LNCaP clone FGC (cell line): ENCODE measurements at regions not wholly inside any gene's neighbourhood (a gene's known extent, or its start where the extent isn't known, plus 50 kb on each side); places are given as distances from the start of the nearest gene placed in this dataset.
A peak's percentile ranks its signal among the peaks of the same experiment; 100 is the strongest.

Source experiments
- DNase-seq: peaks from one replicate; pipeline ENCODE4 v3.0.0-alpha.2; 2011; ENCODE audit warnings: low read depth
- H3K4me3 ChIP-seq: 2 replicates; pipeline ENCODE4 v1.5.1; 2011; ENCODE audit warnings: mild to moderate bottlenecking, low read depth, low read length, control low read depth
- TF ChIP-seq, protein P1 (sequence below): IDR thresholded peaks from 2 replicates; pipeline ENCODE4 v1.5.1; 2012; ENCODE audit warnings: mild to moderate bottlenecking; ENCODE audit not compliant: control insufficient read depth, insufficient read depth; ENCODE audit errors: extremely low read depth

DNA sequence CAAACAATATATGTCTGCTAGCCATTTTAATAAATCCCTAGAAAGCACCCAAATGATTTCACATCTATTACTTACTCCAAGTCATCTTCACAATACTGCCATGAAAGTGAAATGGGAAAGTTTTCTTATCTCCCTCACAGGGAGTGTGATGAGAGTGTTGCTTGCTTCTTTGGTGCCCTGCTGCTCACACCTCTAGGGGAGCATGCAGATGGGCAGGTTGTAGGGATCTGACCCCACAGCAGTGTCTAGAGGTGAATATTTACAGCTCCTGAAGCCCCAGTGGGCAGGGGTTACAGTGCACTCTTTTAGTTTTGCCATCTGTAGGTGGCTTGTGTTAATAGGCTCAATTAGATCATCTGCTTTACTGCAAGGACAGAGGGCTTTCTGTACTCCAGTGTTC lies 173.2 kb downstream of the GABRG2 start:
- H3K4me3 ChIP-seq: no peak overlapping the region
- DNase-seq: no peak
- TF ChIP-seq, protein P1, sequence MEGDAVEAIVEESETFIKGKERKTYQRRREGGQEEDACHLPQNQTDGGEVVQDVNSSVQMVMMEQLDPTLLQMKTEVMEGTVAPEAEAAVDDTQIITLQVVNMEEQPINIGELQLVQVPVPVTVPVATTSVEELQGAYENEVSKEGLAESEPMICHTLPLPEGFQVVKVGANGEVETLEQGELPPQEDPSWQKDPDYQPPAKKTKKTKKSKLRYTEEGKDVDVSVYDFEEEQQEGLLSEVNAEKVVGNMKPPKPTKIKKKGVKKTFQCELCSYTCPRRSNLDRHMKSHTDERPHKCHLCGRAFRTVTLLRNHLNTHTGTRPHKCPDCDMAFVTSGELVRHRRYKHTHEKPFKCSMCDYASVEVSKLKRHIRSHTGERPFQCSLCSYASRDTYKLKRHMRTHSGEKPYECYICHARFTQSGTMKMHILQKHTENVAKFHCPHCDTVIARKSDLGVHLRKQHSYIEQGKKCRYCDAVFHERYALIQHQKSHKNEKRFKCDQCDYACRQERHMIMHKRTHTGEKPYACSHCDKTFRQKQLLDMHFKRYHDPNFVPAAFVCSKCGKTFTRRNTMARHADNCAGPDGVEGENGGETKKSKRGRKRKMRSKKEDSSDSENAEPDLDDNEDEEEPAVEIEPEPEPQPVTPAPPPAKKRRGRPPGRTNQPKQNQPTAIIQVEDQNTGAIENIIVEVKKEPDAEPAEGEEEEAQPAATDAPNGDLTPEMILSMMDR: no peak

DNA sequence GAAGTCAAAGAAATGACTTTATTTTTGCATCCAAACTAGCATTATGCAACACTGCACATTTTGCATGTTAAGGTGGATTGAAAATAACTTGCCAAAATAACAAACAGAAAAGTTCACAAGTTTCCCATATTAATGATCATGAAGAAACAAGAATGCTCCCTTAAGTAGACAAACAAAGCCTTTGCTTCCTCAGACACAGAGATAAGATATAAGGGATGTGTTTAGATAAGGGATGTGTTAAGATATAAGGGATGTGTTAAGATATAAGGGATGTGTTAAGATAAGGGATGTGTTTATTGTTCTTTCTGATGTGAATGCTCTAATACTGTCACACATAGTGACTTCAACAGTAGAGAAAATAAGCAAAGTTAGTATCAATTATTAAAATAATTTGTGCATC lies 174.8 kb downstream of the GABRG2 start:
- TF ChIP-seq, protein P1: no peak
- DNase-seq: no peak
- no peak overlapping the region for H3K4me3 ChIP-seq

DNA sequence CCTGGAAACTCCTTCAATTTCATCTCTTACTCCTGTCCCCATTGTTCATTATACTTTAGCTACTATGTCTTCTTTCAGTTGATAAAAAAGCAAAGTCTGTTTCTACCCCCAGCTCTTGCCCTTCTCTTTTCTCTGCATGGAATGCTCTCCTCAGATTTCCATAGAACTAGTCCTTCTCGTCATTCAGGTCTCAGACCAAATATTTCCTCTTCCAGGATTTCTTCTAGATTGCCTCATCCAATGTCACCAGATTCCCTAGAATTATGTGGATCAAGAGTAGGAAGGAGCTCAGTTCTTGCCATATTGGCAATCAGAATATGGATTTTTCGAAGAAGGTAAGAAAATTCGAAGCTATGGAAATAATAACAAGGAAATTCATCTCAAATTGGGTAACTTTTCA lies 176.1 kb downstream of the GABRG2 start:
- DNase-seq: no peak
- TF ChIP-seq, protein P1: no peak
- H3K4me3 ChIP-seq: no peak overlapping the region

DNA sequence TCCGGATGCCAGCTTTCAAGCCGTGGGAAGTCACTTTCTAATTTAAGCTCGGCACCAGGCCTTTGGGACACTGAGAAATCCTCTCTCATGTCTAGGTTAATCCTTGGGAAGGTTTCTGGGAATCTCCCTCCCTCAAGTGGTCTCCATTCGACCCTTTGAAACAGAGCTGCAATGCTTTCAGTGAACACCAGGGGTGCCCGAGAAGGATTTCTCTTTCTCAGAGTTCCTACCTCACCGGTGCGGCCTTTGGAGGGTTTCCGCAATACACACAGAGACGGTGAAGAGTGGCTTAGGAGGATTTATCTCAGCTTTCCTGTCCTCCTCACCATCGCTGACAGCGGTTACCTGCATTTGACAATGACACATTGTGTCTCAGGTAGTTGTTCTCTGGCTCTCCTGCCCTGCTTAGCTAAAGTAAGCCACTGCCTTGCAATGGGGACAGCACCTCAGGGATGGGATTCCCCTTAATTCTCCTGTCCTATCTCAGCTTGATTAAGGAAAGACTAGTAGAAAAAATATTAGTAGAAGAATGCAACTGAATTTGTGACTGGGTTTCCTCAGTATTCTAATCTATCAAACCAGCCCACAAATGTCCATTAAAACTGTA lies 180.6 kb downstream of the GABRG2 start:
- TF ChIP-seq, protein P1: 0 out of 2 replicates have a peak, but pooled peaks have one; percentile 16
- H3K4me3 ChIP-seq: no peak overlapping the region
- no peak for DNase-seq

DNA sequence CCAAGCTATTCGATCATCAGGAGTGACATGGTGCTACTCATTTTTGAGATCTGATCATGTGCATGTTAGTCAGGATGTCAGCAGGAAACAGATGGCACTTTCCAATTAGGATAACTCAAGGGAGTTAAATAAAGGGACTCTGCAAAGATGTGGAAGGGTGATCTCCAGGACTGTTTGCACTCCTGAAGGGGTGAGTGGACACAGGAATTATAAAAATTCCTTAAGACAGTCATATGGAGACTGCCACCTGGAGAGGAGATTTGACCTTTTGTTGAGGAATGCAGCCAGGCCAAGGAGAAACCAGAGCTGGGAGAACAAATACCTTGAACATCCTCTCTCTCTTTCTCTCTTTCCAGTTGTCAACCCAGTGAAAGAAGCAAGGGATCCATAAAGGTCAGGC lies 189.1 kb downstream of the GABRG2 start:
- TF ChIP-seq, protein P1: no peak
- no peak for DNase-seq
- no peak overlapping the region for H3K4me3 ChIP-seq

DNA sequence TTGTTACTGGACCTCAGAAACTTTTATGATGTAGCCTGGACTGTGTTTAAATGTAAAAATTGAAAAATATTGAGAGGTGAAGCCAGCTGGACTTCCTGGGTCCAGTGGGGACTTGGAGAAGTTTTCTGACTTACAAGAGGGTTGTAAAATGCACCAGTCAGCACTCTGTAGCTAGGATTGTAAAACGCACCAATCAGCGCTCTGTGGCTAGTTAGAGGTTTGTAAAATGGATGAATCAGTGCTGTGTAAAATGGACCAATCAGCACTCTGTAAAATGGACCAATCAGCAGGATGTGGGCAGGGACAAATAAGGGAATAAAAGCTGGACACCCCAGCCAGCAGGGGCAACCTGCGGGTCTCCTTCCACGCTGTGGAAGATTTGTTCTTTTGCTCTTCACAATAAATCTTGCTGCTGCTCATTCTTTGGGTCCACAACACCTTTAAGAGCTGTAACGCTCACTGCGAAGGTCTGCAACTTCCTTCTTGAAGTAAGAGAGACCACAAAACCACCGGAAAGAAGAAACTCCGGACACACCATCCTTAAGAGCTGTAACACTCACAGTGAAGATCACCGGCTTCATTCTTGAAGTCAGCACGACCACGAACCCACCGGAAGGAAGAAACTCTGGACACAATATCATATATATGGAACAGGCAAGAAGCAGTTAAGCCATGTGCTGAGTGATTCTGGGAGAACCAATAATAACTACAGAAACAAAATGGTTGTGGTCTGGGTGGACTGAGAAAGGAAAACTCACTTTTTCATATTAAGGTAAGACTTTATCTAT lies 201.3 kb downstream of the GABRG2 start:
- TF ChIP-seq, protein P1: no peak
- DNase-seq: no peak
- no peak overlapping the region for H3K4me3 ChIP-seq
